GM19043 (cell line): ENCODE measurements at regions not wholly inside any gene's neighbourhood (a gene's known extent, or its start where the extent isn't known, plus 50 kb on each side); places are given as distances from the start of the nearest gene placed in this dataset.
"Not testable (repeated sequence)": the region's sequence is repeated elsewhere in the genome, so short reads cannot be mapped to it uniquely, and the experiment has no call there.

Experiments used
- ATAC-seq: cut with Tn5 transposase; IDR thresholded peaks from one replicate; pipeline ENCODE4 v1.9.1; 2021; ENCODE audit warnings: low read depth; ENCODE audit not compliant: unreplicated experiment

DNA sequence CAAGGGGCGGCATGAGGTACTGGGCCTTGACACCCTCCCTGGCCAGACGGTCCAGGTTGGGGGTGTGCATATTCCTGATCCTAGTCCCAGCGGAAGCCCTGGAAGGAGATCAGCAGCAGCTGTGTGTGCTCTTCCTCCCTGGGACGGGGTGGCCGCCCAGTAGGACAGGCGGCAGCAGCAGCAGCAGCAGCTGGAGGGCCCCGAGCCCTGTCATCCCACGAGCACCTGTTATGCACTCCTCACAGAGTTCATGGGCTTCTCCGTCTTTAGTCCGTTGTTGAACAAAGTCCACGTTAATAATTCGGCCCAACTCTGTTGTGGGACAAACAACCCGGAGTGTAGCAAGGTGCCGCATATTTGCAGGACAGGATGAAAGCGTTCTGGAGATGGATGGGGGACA lies 205.6 kb downstream of the OTOP1 start:
- not testable (repeated sequence) for ATAC-seq

DNA sequence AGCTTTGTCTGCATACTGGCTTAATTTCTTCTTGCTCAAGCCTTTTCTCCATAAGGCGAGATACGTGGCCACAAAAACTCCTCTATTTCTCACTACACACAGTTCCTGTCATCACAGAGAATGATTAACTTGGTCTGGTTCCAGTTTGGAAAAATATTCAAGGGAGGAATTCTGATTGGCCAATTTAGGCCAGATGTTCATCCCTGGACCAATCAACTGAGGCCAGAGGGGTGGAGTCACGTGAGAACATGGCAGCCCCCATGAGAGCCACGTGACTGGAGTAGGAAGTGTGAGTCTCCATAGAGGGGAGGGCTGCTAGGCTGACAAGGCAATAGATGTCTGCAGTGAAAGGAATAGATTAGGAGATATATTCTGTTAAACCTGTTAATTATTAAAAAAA lies 200.0 kb downstream of the OTOP1 start:
- ATAC-seq, result not testable (repeated sequence)

DNA sequence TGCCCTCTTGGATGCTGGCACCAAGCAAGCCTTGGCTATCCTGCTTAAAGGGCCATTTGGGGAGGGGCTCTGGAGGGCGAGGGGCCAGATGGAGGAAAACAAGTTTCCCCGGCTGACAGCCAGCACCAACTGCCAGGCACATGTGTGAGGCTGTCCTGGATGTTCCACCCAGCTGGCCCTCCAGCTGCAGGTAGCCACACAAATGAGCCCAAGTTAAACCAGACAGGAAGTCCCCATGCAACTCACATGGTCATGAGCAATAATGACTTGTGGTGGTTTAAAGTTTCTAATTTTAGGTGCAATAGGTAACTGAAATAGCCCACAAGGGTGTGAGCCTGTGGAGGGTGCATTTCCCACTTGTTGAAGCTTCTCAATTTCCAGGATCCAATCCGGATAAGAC lies 198.0 kb downstream of the OTOP1 start:
- ATAC-seq, result not testable (repeated sequence)

DNA sequence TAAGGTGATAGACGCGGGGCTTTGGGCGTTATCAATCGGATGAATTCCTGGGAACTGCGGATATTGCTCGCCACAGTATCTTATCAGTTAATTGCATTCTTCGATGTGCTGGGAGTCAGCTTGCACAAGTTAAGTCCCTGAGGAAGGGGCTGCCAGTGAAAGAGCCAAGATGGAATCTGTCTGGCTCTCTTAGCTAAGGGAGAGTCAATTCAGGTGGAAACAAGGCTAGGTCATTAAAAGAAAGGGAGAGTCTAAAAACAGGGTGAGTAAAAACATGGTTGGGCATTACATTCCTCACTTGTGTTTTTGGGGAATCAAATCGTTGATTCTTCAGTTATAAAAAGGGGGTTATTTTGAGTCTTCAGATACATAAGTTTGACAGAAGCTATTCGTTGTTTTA lies 196.2 kb downstream of the OTOP1 start:
- ATAC-seq, result not testable (repeated sequence)

DNA sequence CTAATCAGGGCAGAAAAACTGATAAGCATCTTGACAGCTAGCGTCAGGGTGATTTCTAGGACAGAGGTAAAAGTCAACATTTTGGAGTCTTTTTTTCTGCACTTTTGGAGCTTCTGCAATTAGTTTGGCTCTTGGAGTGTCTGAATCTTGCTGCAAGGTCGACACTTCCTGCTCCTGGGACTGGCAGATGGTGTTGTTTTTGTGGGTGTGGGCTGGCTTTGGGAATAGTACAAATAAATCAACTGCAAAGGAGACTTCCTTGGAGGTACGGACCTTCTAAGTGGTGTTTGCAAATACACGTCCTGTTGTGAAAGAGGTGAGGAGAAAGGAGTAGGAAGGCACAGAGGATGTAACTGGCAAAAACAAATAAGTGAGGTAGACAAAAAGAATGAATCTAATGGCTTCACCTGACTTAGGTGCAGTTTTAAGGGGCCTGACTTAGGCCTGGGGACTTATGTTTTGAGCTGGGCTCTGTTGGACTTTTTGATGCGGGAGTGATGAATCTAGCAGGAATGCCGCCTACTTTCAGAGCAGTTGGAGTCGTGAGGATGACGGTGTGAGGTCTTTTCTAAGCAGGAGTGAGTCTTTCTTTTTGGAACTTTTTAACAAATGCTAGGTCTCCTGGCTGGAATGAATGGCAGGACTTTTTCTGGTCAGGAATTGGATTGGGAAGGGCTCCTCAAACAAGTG lies 195.1 kb downstream of the OTOP1 start:
- not testable (repeated sequence) for ATAC-seq

DNA sequence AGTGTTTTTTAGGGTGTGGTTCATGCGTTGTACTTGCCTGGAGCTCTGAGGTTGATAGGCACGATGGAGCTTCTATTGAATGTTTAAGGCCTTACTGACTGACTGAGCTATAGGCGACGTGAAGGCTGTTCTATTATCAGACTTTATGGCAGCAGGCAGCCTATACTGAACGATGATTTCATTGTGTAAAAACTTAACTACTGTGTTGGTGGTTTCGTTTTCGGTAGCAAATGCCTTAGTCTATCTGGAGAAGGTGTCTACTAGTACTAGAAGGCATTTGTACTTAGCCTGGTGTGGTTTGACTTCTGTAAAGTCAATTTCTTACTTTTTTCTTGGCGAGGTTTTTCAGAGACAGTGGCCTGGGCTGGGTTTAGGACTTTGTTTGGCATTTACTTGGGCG lies 194.4 kb downstream of the OTOP1 start:
- not testable (repeated sequence) for ATAC-seq

DNA sequence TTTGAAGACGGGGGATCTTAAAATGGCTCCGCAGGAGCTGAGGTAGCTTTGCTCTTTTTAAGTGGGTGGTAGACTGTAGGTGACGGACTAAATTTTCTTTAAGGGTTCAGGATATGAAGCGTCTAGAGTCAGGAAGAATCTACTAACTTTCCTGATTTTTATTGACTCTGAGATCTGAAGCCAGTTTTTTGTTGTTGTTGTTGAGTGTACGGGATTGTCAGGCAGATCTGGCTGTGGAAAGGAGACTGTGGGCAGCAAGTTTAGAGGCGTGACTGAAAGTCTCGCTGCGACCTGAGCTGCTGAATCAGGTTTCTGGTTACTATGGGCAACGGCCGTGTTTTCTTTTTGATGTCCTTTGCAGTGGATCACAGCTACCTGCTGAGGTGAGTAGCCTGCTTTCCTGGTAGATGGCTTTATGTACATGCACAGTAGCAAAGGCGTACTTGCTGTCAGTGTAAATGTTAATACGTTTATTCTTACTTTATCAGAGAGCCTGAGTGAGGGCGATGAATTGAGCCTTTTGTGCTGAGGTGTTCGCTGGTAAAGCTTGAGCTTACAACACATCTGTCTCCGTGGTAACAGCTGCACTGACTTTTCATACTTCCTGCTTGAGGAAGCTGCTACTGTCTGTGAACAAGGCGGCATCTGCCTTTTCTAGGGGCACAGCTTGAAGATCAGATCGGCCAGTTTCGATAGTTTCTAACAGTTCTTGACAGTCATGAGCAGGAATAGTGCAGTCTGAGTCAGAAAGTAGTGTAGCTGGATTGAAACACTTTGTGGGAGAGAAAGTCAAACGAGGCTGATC lies 193.7 kb downstream of the OTOP1 start:
- not testable (repeated sequence) for ATAC-seq

DNA sequence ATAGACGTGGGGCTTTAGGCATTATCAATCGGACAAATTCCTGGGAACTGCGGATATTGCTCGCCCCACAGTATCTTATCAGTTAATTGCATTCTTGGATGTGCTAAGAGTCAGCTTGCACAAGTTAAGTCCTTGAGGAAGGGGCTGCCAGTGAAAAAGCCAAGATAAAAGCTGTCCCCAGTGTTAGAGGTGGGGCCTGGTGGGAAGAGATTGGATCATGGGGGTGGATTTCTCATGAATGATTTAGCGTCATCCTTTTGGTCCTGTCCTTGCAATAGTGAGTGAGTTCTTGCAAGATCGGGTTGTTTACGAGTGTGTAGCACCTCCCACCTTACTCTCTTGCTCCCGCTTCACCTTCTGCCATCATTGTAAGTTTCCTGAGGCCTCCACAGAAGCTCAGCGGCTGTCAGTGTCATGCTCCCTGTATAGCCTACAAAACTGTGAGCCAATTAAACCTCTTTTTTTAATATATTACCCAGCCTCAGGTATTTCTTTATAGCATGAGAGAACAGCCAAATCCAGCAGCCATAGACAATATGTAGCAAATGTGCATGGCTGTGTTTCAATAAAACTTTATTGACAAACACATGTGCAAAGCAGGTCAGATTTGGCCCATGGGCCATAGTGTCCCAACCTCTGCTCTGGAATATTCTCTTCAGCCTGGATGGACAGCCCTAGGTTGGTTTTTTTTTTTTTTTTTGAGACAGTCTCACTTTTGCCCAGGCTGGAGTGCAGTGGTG lies 189.2 kb downstream of the OTOP1 start:
- not testable (repeated sequence) for ATAC-seq

DNA sequence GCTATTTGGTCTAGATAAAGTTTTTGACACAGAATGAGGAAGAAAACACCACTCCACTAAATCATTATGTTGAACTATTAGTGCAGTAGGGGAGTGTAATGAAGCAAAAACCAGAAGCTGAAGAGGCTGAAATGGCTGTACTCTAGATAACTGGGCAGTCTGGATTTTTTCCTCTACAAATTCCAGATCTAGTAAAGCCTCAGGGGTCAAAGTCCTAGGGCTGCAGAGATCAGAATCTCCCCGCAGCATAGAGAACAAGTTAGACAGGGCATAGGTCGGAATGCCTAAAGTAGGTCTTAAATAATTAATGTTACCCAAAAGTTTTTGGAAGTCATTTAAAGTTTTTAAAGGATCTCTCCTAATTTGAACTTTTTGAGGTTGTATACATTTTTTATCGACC lies 180.9 kb downstream of the OTOP1 start:
- ATAC-seq, result not testable (repeated sequence)

DNA sequence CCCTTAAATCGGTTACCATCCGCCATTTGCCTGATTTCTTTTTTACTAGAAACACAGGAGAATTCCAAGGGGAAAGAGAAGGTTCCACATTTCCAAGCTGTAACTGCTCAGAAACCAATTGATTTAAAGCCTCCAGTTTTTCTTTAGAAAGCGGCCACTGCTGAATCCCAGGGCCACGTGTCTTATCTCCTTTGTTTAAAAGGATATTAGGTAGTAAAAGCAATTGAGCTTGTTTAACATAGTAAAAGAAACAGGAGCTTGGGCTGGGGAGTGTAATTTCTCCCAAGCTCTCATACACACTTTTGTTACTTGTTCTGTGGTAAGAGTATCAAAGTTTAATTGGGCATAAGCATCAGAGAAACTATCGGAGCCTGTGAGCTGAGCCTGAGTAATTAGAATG lies 180.0 kb downstream of the OTOP1 start:
- ATAC-seq, result not testable (repeated sequence)

DNA sequence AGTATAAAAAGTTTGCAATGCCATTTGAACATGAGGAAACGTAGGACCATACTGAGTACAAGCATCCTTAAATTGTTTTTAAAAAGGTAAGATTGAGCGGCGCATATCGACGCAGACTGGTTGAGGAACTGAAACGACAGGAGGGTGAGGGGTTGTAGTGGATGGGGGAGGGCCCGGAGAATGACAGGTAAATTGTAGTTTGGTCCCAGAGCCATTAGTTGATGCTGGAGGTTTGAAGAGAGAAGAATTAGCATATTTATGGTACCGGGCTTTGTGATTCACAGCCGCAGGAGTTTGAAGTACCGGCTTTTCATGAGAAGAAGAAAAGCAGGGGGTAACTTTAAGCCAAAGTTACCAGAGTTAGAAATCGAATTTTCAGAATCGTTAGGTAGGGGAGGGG lies 179.5 kb downstream of the OTOP1 start:
- ATAC-seq, result not testable (repeated sequence)

DNA sequence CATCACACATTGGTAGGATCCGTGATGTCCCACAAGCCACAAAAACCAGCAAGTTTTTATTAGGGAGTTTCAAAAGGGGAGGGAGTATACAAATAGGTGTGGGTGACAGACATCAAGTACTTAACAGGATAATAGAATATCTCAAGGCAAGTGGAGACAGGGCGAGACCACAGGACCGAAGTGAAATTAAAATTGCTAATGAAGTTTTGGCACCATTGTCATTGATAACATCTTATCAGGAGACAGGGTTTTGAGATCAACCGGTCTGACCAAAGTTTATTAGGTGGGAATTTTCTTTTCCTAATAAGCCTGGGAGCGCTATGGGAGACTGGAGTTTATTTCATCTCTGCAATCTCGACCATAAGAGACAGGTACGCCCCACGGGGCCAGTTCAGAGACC lies 178.5 kb downstream of the OTOP1 start:
- ATAC-seq, result not testable (repeated sequence)

DNA sequence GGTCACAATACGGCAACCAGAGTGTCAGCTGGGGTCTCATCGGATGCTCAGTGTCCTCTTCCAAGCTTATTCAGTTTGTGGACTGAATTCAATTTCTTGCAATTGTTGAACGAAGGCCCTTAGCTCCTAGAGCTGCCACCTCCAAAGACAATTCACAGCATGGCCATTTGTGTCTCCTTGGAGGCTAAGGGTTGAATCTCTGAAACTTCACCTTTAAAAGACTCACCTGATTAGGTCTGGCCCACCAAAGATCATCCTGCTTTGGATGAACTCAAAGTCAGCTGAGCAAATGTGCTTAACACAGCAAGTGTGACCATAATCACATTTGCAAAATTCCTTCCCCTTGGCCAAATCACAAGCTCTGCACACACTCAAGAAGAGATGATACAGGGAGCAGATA lies 175.9 kb downstream of the OTOP1 start:
- not testable (repeated sequence) for ATAC-seq

DNA sequence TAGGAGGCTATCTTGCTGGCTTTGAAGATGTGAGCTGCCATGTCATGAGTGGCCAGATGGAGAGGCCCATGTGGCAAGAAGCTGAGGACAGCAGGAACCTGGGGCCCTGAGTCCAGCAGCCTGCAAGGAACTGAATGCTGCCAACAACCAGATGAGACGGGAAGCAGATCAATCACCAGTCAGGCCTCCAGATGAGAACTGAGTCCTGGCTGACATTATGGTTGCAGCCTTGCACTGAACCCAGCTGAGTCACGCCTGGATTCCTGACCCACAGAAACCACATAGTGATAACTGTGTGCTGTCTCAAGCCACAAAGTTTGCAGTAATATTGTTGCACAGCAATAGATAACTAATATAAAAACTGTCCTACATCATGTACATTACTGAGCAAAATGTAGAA lies 173.8 kb downstream of the OTOP1 start:
- not testable (repeated sequence) for ATAC-seq

DNA sequence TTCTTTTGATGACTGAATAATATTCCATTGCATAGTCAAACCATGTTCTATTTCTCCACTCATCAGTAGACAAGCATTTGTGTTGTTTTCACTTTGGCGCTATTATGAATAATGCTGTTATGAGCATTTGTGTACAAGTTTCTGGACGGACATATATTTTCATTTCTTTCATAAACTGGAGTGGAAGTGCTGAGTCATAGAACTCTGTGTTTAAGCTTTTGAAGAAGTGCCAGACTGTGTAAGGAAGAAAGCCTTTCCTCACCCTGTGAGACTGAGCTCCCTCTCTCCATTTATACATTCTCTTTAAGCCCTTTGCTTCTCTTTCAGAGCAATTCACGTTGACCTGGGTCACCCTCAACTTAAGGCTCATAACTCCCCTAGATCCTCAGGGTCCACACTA lies 169.5 kb downstream of the OTOP1 start:
- ATAC-seq, result not testable (repeated sequence)

DNA sequence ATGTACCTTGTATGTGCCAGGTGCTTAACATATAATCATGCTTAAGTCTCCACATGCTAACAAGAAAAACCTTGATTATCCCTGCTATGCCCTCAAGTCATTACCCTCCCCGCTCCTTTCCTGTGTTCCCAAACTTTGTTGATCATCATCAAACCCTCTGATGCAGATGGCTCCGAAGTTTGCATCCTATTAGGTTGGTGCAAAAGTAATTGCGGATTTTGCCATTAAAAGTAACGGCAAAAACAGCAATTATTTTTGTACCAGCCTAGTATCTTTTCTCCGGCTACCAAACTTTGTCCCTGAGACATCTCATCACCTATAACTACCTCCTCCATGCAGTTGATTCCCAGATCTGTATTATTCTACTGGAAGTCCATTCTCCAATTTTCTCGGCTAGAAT lies 142.6 kb downstream of the OTOP1 start:
- not testable (repeated sequence) for ATAC-seq

DNA sequence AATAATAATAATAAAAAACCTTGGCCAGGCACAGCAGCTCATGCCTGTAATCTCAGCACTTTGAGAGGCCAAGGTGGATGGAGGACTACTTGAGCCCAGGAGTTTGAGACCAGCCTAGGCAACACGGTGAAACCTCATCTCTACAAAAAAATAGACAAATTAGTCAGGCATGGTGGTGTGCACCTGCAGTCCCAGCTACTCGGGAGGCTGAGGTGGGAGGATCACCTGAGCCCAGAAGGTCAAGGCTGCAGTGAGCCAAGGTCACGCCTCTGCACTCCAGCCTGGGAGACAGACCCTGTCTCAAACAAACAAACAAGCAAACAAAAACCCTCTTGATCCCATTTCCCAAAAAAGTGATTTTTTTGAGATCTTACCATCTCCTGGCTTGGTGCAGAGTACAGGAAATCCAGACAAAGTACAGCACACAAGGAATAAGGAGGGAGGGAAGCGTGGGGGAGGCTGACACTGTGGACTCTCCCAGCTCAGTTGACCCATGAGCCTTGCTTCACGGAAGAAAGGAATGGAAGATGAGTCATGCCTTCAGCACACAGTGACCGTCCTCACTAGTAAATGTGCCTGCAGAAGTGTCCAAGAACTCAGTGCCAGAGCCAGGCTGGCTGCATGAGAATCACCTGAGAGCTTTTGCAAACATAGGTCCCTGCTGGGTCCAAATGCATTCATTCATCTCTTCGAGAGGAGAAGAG lies 136.9 kb downstream of the OTOP1 start:
- ATAC-seq, result not testable (repeated sequence)

DNA sequence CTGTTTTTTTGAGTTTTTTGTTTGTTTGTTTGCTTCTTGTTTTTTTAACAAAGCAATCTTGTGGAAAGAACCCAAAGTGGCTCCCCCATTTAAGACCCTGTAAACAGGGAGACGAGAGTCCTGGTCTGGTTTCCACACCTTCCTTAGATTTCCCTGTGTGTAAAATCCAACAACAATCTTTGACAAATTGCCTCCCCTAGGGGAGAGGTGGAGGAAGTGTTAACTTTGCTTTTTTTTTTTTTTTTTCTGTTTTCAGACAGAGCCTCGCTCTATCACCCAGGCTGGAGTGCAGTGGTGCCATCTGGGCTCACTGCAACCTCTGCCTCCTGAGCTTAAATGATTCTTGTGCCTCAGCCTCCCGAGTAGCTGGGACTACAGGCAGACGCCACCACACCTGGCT lies 136.0 kb downstream of the OTOP1 start:
- not testable (repeated sequence) for ATAC-seq

DNA sequence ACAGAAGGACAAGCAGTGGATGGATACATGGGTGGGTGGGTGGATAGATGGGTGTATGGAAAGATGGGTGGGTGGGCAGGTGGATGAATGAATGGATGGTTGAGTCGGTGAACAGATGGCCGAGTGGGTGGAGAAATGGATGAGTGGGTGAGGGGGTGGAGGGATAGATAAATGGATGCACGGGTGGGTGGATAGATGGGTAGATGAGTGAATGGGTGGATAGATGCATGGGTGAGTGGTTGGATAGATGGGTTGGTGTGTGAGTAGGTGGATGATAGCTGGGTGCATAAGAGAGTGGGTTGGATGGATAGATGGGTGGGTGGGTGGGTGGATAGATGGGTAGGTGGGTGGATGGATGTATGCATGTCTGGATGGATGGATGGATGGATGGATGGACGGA lies 134.6 kb downstream of the OTOP1 start:
- ATAC-seq, result not testable (repeated sequence)

DNA sequence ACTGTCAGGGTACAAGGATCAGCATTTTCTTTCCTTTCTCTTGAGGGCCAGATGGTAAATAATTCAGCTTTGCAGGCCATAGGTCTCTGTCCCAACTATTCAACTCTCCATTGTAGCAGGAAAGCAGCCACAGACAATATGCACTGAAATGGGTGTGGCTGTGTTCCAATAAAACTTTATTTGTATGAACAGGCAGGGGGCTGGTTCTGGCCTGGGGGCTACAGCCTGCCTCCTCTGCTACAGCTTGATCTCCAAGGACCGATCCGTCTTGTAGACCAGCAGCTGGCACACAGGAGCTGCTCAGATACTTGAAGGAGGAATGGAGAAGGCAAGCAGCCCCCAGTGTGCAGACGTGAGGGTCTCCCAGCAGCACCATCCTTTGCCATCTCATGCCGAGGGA lies 127.1 kb downstream of the OTOP1 start:
- not testable (repeated sequence) for ATAC-seq

DNA sequence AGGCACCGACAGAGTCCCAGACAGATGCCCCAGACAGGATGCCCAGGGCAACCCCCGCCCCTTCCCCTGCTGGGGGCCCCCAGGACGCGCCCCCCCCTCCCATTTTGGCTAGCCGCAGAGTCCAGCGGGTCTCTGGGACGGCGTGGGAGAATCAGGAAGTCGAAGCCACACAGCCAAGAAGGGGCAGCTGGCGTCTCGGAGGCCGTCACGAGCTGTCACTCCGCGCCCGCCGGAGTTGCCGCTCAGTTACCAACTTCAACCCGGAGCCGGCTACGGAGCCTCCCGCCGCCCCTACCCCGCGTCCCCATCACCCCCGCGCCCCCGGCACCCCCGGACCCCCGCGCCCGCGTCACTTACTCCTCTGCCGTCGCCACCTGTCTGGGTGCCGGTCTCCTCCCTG lies 119.8 kb downstream of the OTOP1 start:
- not testable (repeated sequence) for ATAC-seq
